ENCODE measurements at regions not wholly inside any gene's neighbourhood (a gene's known extent, or its start where the extent isn't known, plus 50 kb on each side); places are given as distances from the start of the nearest gene placed in this dataset.

DNA sequence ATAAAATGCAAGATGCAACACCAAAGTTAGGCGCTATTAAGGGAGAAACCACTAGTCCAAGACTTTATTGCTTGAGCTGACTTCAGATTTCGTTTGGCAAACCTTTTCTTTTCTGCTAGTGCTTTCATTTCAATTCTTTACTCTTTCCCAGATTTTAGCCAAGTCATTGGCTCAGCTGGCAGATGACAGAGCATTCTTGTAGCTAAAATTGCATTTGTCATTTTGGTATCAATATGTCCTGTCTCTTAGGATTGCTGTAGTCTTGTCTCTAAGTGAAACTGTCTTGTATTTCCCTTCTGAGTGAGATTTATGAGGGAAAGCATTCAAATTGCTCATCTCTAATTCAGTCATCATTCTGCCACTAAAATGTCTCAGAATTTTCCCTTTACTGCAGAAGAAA, 335.1 kb downstream of the METTL4 start:
- CTCF ChIA-PET = no interaction called here
- DNase-seq (no peak), ATAC-seq (ENCODE audit: poor library complexity) (no peak)
- intact Hi-C loops (cut with DNase I, micrococcal nuclease) = no loop called here
- H3K36me3 Mint-ChIP-seq (ENCODE audit: low read depth) = no peaks in the 10 kb centered on the region
- TF ChIP-seq, protein P1, sequence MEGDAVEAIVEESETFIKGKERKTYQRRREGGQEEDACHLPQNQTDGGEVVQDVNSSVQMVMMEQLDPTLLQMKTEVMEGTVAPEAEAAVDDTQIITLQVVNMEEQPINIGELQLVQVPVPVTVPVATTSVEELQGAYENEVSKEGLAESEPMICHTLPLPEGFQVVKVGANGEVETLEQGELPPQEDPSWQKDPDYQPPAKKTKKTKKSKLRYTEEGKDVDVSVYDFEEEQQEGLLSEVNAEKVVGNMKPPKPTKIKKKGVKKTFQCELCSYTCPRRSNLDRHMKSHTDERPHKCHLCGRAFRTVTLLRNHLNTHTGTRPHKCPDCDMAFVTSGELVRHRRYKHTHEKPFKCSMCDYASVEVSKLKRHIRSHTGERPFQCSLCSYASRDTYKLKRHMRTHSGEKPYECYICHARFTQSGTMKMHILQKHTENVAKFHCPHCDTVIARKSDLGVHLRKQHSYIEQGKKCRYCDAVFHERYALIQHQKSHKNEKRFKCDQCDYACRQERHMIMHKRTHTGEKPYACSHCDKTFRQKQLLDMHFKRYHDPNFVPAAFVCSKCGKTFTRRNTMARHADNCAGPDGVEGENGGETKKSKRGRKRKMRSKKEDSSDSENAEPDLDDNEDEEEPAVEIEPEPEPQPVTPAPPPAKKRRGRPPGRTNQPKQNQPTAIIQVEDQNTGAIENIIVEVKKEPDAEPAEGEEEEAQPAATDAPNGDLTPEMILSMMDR (IDR thresholded peaks at IDR 0.05) = no peak
- no peak overlapping the region for H3K4me3 ChIP-seq (ENCODE audit: low read length)
- no peak overlapping the region for H3K27ac Mint-ChIP-seq
- no peaks in the 10 kb centered on the region for H3K9me3 ChIP-seq (ENCODE audit: control insufficient read depth in 1 of 2, insufficient read depth in 1 of 2, low read length in 2 of 2)
- peaks cover 17% of the 10 kb centered on the region for H3K27me3 Mint-ChIP-seq
- H3K27me3 ChIP-seq (ENCODE audit: control insufficient read depth in 1 of 2, insufficient read depth in 2 of 2, low read length in 2 of 2) = peaks cover 0 to 6% of the 10 kb centered on the region in 2 experiments
- H3K36me3 ChIP-seq (ENCODE audit: insufficient read depth, low read length) = no peaks in the 10 kb centered on the region
- no peaks in the 10 kb centered on the region for H3K4me1 ChIP-seq (ENCODE audit: insufficient read depth, low read length)
- POLR2A ChIA-PET = interaction anchor here (0.6 kb wide), 1 partner anchor 1712 kb away, joined by 4 read pairs; no protein-coding TSS in a partner anchor
- H3K4me1 Mint-ChIP-seq (ENCODE audit: low read depth) = no peaks in the 10 kb centered on the region
- H3K9me3 Mint-ChIP-seq = no peaks in the 10 kb centered on the region
- H3K4me3 Mint-ChIP-seq = no peak overlapping the region
- no peak overlapping the region for H3K27ac ChIP-seq (ENCODE audit: low read depth in 1 of 2, low read length in 2 of 2)

DNA sequence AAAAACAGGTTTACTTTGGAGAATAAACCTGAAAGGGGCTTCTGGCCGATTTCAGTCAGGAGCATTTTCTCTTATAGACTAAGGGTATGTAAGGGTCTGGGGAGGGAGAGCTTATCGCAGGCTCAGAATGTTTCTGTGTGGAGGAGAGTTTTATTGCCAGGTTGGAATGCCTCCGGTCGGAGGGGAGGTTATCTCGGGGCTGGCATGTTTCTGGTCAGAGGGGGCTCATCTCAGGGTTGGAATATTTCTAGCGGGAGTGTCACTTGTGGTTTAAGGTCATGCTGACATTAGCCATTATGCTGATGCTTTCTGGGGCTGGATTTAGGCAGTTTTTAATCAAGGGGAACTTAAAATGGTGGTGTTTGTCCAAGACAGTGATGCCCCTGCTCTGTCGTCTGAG, 333.6 kb downstream of the METTL4 start:
- no peak for ATAC-seq (ENCODE audit: poor library complexity)
- CTCF ChIA-PET = no interaction called here
- Mint-ChIP-seq H3K36me3 (ENCODE audit: low read depth) (no peaks in the 10 kb centered on the region), H3K27me3 (peaks cover 17% of the 10 kb centered on the region), H3K27ac (no peak overlapping the region), H3K4me3 (no peak overlapping the region), H3K4me1 (ENCODE audit: low read depth) (no peaks in the 10 kb centered on the region), H3K9me3 (no peaks in the 10 kb centered on the region)
- TF ChIP-seq, protein P1 (IDR thresholded peaks at IDR 0.05) = no peak
- Histone ChIP-seq H3K4me3 (ENCODE audit: low read length) (no peak overlapping the region), H3K36me3 (ENCODE audit: insufficient read depth, low read length) (no peaks in the 10 kb centered on the region), H3K4me1 (ENCODE audit: insufficient read depth, low read length) (no peaks in the 10 kb centered on the region), H3K27me3 (ENCODE audit: control insufficient read depth in 1 of 2, insufficient read depth in 2 of 2, low read length in 2 of 2) (peaks cover 0 to 6% of the 10 kb centered on the region in 2 experiments), H3K27ac (ENCODE audit: low read depth in 1 of 2, low read length in 2 of 2) (no peak overlapping the region), H3K9me3 (ENCODE audit: control insufficient read depth in 1 of 2, insufficient read depth in 1 of 2, low read length in 2 of 2) (no peaks in the 10 kb centered on the region)
- intact Hi-C loops (cut with DNase I, micrococcal nuclease) = no loop called here
- DNase-seq = no peak
- POLR2A ChIA-PET = no interaction called here

DNA sequence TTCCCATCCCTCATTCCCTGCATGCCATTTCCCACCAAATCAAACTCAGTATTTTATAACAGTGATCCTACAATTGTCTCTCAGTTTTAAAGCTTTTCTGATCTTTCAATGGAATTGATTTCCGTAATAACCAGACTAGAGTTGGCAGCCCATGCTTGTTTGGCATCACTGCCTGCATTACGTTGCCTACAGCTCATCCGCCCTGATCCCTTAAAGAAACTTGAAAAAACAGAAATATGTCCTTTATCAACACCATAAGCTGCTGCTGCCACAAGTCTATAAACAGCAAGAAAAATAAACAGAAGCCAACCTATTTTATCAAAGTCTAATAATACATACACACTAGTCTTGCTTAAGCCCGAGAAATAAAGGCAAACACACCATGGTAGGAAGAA, 331.0 kb downstream of the METTL4 start:
- H3K36me3 ChIP-seq (ENCODE audit: insufficient read depth, low read length) = no peaks in the 10 kb centered on the region
- no peak overlapping the region for H3K4me3 Mint-ChIP-seq
- CTCF ChIA-PET = no interaction called here
- H3K27me3 Mint-ChIP-seq = peaks cover 30% of the 10 kb centered on the region
- H3K4me1 Mint-ChIP-seq (ENCODE audit: low read depth) = no peaks in the 10 kb centered on the region
- no peaks in the 10 kb centered on the region for H3K36me3 Mint-ChIP-seq (ENCODE audit: low read depth)
- H3K9me3 Mint-ChIP-seq = no peaks in the 10 kb centered on the region
- intact Hi-C loops (cut with DNase I, micrococcal nuclease) = no loop called here
- TF ChIP-seq, protein P1 (IDR thresholded peaks at IDR 0.05) = no peak
- ATAC-seq (ENCODE audit: poor library complexity) (no peak), DNase-seq (no peak)
- no peak overlapping the region for H3K4me3 ChIP-seq (ENCODE audit: low read length)
- no peak overlapping the region for H3K27ac ChIP-seq (ENCODE audit: low read depth in 1 of 2, low read length in 2 of 2)
- peaks cover 0 to 6% of the 10 kb centered on the region in 2 experiments for H3K27me3 ChIP-seq (ENCODE audit: control insufficient read depth in 1 of 2, insufficient read depth in 2 of 2, low read length in 2 of 2)
- no peak overlapping the region for H3K27ac Mint-ChIP-seq
- POLR2A ChIA-PET = no interaction called here
- no peaks in the 10 kb centered on the region for H3K9me3 ChIP-seq (ENCODE audit: control insufficient read depth in 1 of 2, insufficient read depth in 1 of 2, low read length in 2 of 2)
- H3K4me1 ChIP-seq (ENCODE audit: insufficient read depth, low read length) = no peaks in the 10 kb centered on the region
